NT2/D1 (cell line): ENCODE measurements at regions not wholly inside any gene's neighbourhood (a gene's known extent, or its start where the extent isn't known, plus 50 kb on each side); places are given as distances from the start of the nearest gene placed in this dataset.

Experiments used
- SUZ12 ChIP-seq: IDR thresholded peaks from 2 replicates; pipeline ENCODE4 v1.6.1; 2011; ENCODE audit not compliant: insufficient read length, insufficient read depth; ENCODE audit errors: extremely low read depth
- YY1 ChIP-seq: IDR thresholded peaks from 2 replicates; pipeline ENCODE4 v1.6.1; 2011; ENCODE audit not compliant: insufficient read length, insufficient read depth
- ZNF274 ChIP-seq: IDR thresholded peaks from 2 replicates; pipeline ENCODE4 v1.6.1; 2011; ENCODE audit warnings: mild to moderate bottlenecking, low read depth, low read length

DNA sequence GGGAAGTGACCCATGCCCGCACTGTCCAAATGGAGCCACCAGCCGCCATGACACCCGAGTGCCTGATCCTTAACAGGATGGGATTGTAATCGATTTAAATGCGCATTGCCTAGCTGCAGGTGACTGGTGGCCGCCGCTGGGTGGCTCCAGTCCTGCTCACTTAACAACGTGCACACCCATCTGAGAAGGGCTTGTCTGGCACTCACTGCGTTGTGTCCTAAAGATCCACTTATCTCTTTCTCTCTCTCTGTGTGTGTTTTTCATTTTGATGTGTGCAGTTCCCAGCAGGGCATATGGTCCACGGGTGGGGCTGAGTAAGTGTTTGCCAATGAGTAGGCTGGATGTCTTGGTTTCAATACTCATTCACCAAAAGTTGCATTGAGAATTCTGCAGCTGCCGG lies 80.6 kb downstream of the IRF8 start:
- no peak for TF ChIP-seq ZNF274
- no peak for TF ChIP-seq YY1
- no peak for TF ChIP-seq SUZ12
